ENCODE measurements at regions not wholly inside any gene's neighbourhood (a gene's known extent, or its start where the extent isn't known, plus 50 kb on each side); places are given as distances from the start of the nearest gene placed in this dataset.

- Histone ChIP-seq H2BK5ac (ENCODE audit: insufficient read length, low read length) (no peak overlapping the region), H3K14ac (ENCODE audit: insufficient read depth, low read length) (no peak overlapping the region), H2AFZ (ENCODE audit: low read length) (no peak overlapping the region), H3K27ac (ENCODE audit: insufficient read length, low read depth, low read length) (no peak overlapping the region), H4K8ac (replicated peaks; ENCODE audit: insufficient read length, low read depth, low read length) (no peak overlapping the region), H4K91ac (ENCODE audit: insufficient read length, low read depth, low read length) (no peak overlapping the region), H4K20me1 (ENCODE audit: control insufficient read depth, insufficient read depth, insufficient read length) (no peaks in the 10 kb centered on the region), H2BK12ac (ENCODE audit: insufficient read length, low read depth, low read length) (no peak overlapping the region), H4K5ac (ENCODE audit: insufficient read length, low read depth, low read length) (no peak overlapping the region), H3K4me2 (ENCODE audit: insufficient read depth, insufficient read length, low read length) (no peak overlapping the region), H3T11ph (ENCODE audit: low read length) (no peak overlapping the region), H2AK5ac (ENCODE audit: insufficient read length, low read length) (no peak overlapping the region), H3K9me3 (ENCODE audit: control insufficient read depth, low read depth, low read length) (no peaks in the 10 kb centered on the region), H3K4ac (ENCODE audit: low read depth, low read length) (no peak overlapping the region), H3K4me1 (ENCODE audit: insufficient read depth, low read length) (no peaks in the 10 kb centered on the region), H2BK20ac (ENCODE audit: low read depth, low read length, poor library complexity, severe bottlenecking) (no peak overlapping the region), H2BK15ac (ENCODE audit: low read depth, low read length) (no peak overlapping the region), H3K27me3 (ENCODE audit: insufficient read depth, low read length) (no peaks in the 10 kb centered on the region), H3K23me2 (ENCODE audit: insufficient read length, low read depth, low read length, poor library complexity, severe bottlenecking) (no peaks in the 10 kb centered on the region), H3K23ac (ENCODE audit: insufficient read length, low read depth, low read length) (no peak overlapping the region), H3K9ac (ENCODE audit: extremely low read depth, insufficient read length, low read length) (no peak overlapping the region), H3K79me2 (ENCODE audit: insufficient read depth, low read length) (no peaks in the 10 kb centered on the region), H3K79me1 (ENCODE audit: insufficient read depth, low read depth, low read length, poor library complexity, severe bottlenecking) (no peaks in the 10 kb centered on the region), H3K18ac (ENCODE audit: insufficient read length, low read depth, low read length) (no peak overlapping the region), H3K56ac (ENCODE audit: insufficient read length, low read depth, low read length) (no peak overlapping the region), H2BK120ac (ENCODE audit: low read depth, low read length, poor library complexity, severe bottlenecking) (no peak overlapping the region)
- H3K27ac Mint-ChIP-seq, result no peak overlapping the region
- no peaks in the 10 kb centered on the region for H3K36me3 Mint-ChIP-seq (ENCODE audit: insufficient read depth in 1 of 3, low read depth in 3 of 3)
- TF ChIP-seq CTCF (conservative IDR thresholded peaks at IDR 0.05), result no peak
- WGBS (ENCODE audit: extremely low coverage, insufficient read length, low lambda C conversion rate), result no CpG with 5 or more reads among the region's 9 CpGs
- no peak overlapping the region for H3K4me3 Mint-ChIP-seq
- 0 out of 4 replicates have a peak, but pooled peaks cover 0 to 1% of the 10 kb centered on the region in 2 experiments for H3K4me1 Mint-ChIP-seq
- DNase-seq, result no peak
- peaks cover 2% of the 10 kb centered on the region for H3K27me3 Mint-ChIP-seq (ENCODE audit: low read depth)
- H3K9me3 Mint-ChIP-seq, result no peaks in the 10 kb centered on the region
These were observed 246.9 kb upstream of the TMEM132C start for GRCh38 chr12:128019996-128020544.

Measured in H9 (cell line).